ENCODE measurements at regions not wholly inside any gene's neighbourhood (a gene's known extent, or its start where the extent isn't known, plus 50 kb on each side); places are given as distances from the start of the nearest gene placed in this dataset.

DNA sequence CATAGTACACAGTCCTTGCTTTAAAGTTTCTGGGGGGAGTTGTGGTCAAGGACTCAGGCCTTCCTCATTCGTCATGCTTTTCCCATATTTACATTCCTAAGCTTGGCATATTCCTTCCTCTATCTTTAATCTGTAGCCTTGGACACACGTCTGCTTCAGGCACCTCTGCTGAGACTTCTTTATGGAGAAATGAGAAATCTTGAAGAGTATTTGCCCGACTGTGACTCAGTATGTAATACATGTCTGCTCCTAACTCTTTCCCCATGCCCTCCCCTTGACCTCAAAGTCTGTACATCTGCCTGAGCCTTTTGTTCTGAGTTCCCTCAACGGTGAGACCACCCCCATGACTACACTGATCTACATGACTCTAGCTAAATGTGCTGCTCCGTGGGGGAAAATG, 246.1 kb downstream of the SI start:
- Mint-ChIP-seq H3K9me3 (ENCODE audit: insufficient read depth) (no peaks in the 10 kb centered on the region), H3K4me3 (no peak overlapping the region), H3K27me3 (no peaks in the 10 kb centered on the region), H3K4me1 (no peaks in the 10 kb centered on the region), H3K27ac (no peak overlapping the region)
- Histone ChIP-seq H3K27ac (ENCODE audit: low read length in 2 of 2) (no peak overlapping the region), H3K4me3 (ENCODE audit: control extremely low read depth in 1 of 5, extremely low read depth in 1 of 5, insufficient read depth in 1 of 5, low read depth in 2 of 5, low read length in 4 of 5) (no peak overlapping the region), H3K9me3 (ENCODE audit: control extremely low read depth in 1 of 3, control insufficient read depth in 2 of 3, insufficient read depth in 1 of 3, low read length in 2 of 3) (no peaks in the 10 kb centered on the region), H3K36me3 (replicated peaks in 1 of 2; ENCODE audit: control extremely low read depth in 1 of 2, control insufficient read depth in 1 of 2, extremely low read depth in 1 of 2, insufficient read depth in 2 of 2, low read length in 1 of 2) (no peaks in the 10 kb centered on the region), H3K9ac (ENCODE audit: low read length) (no peak overlapping the region), H3K27me3 (replicated peaks in 1 of 4; ENCODE audit: control extremely low read depth in 1 of 4, control insufficient read depth in 3 of 4, insufficient read depth in 4 of 4, low read length in 3 of 4) (no peaks in the 10 kb centered on the region), H4K20me1 (ENCODE audit: control insufficient read depth, insufficient read depth, low read length, poor library complexity, severe bottlenecking) (no peaks in the 10 kb centered on the region), H3K4me1 (ENCODE audit: control insufficient read depth in 2 of 2, insufficient read depth in 2 of 2, low read length in 2 of 2) (no peaks in the 10 kb centered on the region), H3K79me2 (ENCODE audit: control insufficient read depth, insufficient read depth, low read length) (no peaks in the 10 kb centered on the region), H3K4me2 (replicated peaks; ENCODE audit: low read depth, low read length, poor library complexity, severe bottlenecking) (no peak overlapping the region), H2AFZ (ENCODE audit: insufficient read depth, low read depth, low read length, poor library complexity, severe bottlenecking) (no peak overlapping the region)
- ChIA-PET POLR2A (no interaction called here), CTCF (no interaction called here)
- no peak for ATAC-seq (ENCODE audit: low read depth)
- TF ChIP-seq EZH2 (IDR thresholded peaks at IDR 0.05; ENCODE audit: borderline replicate concordance, insufficient read depth, low read depth, low read length, poor library complexity, severe bottlenecking) = no peak
- TF ChIP-seq, protein P1, sequence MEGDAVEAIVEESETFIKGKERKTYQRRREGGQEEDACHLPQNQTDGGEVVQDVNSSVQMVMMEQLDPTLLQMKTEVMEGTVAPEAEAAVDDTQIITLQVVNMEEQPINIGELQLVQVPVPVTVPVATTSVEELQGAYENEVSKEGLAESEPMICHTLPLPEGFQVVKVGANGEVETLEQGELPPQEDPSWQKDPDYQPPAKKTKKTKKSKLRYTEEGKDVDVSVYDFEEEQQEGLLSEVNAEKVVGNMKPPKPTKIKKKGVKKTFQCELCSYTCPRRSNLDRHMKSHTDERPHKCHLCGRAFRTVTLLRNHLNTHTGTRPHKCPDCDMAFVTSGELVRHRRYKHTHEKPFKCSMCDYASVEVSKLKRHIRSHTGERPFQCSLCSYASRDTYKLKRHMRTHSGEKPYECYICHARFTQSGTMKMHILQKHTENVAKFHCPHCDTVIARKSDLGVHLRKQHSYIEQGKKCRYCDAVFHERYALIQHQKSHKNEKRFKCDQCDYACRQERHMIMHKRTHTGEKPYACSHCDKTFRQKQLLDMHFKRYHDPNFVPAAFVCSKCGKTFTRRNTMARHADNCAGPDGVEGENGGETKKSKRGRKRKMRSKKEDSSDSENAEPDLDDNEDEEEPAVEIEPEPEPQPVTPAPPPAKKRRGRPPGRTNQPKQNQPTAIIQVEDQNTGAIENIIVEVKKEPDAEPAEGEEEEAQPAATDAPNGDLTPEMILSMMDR (IDR thresholded peaks at IDR 0.05) = no peak
- intact Hi-C loops (cut with micrococcal nuclease) = no loop called here
- no CpG with 5 or more reads among the region's 5 CpGs for WGBS (ENCODE audit: insufficient coverage)
- DNase-seq = no peak

DNA sequence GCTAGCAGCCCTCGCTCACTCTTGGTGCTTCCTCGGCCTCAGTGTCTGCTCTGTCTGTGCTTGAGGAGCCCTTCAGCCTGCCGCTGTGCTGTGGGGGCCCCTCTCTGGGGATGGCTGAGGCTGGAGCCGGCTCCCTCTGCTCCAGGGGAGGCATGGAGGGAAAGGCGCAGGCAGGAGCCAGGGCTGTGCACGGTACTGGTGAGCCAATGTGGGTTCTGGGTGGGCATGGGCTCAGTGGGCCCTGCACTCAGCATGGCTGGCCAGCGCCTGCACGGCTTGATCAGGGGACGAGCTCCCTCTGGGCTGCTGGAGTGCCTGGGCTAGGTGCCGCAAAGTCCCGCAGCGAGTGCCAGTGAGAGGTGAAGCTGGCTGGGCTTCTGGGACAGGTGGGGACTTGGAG, 260.0 kb downstream of the SI start:
- no peak for DNase-seq
- Histone ChIP-seq H3K36me3 (replicated peaks in 1 of 2; ENCODE audit: control extremely low read depth in 1 of 2, control insufficient read depth in 1 of 2, extremely low read depth in 1 of 2, insufficient read depth in 2 of 2, low read length in 1 of 2) (no peaks in the 10 kb centered on the region), H3K9ac (ENCODE audit: low read length) (no peak overlapping the region), H3K4me3 (ENCODE audit: control extremely low read depth in 1 of 5, extremely low read depth in 1 of 5, insufficient read depth in 1 of 5, low read depth in 2 of 5, low read length in 4 of 5) (no peak overlapping the region), H3K79me2 (ENCODE audit: control insufficient read depth, insufficient read depth, low read length) (no peaks in the 10 kb centered on the region), H2AFZ (ENCODE audit: insufficient read depth, low read depth, low read length, poor library complexity, severe bottlenecking) (no peak overlapping the region), H3K4me2 (replicated peaks; ENCODE audit: low read depth, low read length, poor library complexity, severe bottlenecking) (no peak overlapping the region), H3K27ac (ENCODE audit: low read length in 2 of 2) (no peak overlapping the region), H3K4me1 (ENCODE audit: control insufficient read depth in 2 of 2, insufficient read depth in 2 of 2, low read length in 2 of 2) (no peaks in the 10 kb centered on the region), H3K9me3 (ENCODE audit: control extremely low read depth in 1 of 3, control insufficient read depth in 2 of 3, insufficient read depth in 1 of 3, low read length in 2 of 3) (peaks cover 0 to 16% (median 0%) of the 10 kb centered on the region in 3 donors), H4K20me1 (ENCODE audit: control insufficient read depth, insufficient read depth, low read length, poor library complexity, severe bottlenecking) (no peaks in the 10 kb centered on the region), H3K27me3 (replicated peaks in 1 of 4; ENCODE audit: control extremely low read depth in 1 of 4, control insufficient read depth in 3 of 4, insufficient read depth in 4 of 4, low read length in 3 of 4) (no peaks in the 10 kb centered on the region)
- POLR2A ChIA-PET = no interaction called here
- no peak overlapping the region for H3K27ac Mint-ChIP-seq
- no peaks in the 10 kb centered on the region for H3K4me1 Mint-ChIP-seq
- no peaks in the 10 kb centered on the region for H3K9me3 Mint-ChIP-seq (ENCODE audit: insufficient read depth)
- H3K4me3 Mint-ChIP-seq = no peak overlapping the region
- 89% methylated on average over 12 of the region's 12 CpGs for WGBS (ENCODE audit: insufficient coverage)
- no peaks in the 10 kb centered on the region for H3K27me3 Mint-ChIP-seq
- no peak for TF ChIP-seq EZH2 (IDR thresholded peaks at IDR 0.05; ENCODE audit: borderline replicate concordance, insufficient read depth, low read depth, low read length, poor library complexity, severe bottlenecking)
- TF ChIP-seq, protein P1 (IDR thresholded peaks at IDR 0.05) = no peak
- CTCF ChIA-PET = no interaction called here
- intact Hi-C loops (cut with micrococcal nuclease) = no loop called here
- no peak for ATAC-seq (ENCODE audit: low read depth)

Data from B cell (primary cell).